Aorta (tissue), 5 donors: ENCODE measurements at regions not wholly inside any gene's neighbourhood (a gene's known extent, or its start where the extent isn't known, plus 50 kb on each side); places are given as distances from the start of the nearest gene placed in this dataset.

Experiments
- ATAC-seq: fragments of 200-7000 bp; cut with Tn5 transposase; one replicate; pipeline ENCODE4 v1.9.1; 2022; ENCODE audit warnings: moderate library complexity; ENCODE audit not compliant: low FRiP score
- DNase-seq, 2 donors: peaks; one replicate each; pipeline ENCODE4 v3.0.0-alpha.2; 2020
- H3K27ac ChIP-seq, 2 donors: one replicate each; pipeline ENCODE4 v1.5.1; 2013; ENCODE audit warnings: low read length in 2 of 2, mild to moderate bottlenecking in 2 of 2, moderate library complexity in 2 of 2, control low read depth in 1 of 2, inconsistent platforms in 1 of 2, low read depth in 1 of 2
- H3K27me3 ChIP-seq, 2 donors: one replicate each; pipeline ENCODE4 v1.6.1; 2013; ENCODE audit warnings: control low read depth in 1 of 2, low read length in 1 of 2, mild to moderate bottlenecking in 1 of 2, moderate library complexity in 1 of 2; ENCODE audit not compliant: insufficient read depth in 2 of 2, control insufficient read depth in 1 of 2
- H3K36me3 ChIP-seq, 2 donors: one replicate each; pipeline ENCODE4 v1.6.1; 2013; ENCODE audit warnings: control low read depth in 1 of 2, low read length in 1 of 2, mild to moderate bottlenecking in 1 of 2; ENCODE audit not compliant: insufficient read depth in 2 of 2, control insufficient read depth in 1 of 2
- H3K4me1 ChIP-seq, 2 donors: one replicate each; pipeline ENCODE4 v1.6.1; 2013; ENCODE audit warnings: low read length in 2 of 2, control low read depth in 1 of 2, mild to moderate bottlenecking in 1 of 2, moderate library complexity in 1 of 2; ENCODE audit not compliant: insufficient read depth in 2 of 2, control insufficient read depth in 1 of 2
- H3K4me3 ChIP-seq, 2 donors: one replicate each; pipeline ENCODE4 v1.5.1; 2013; ENCODE audit warnings: low read length in 2 of 2, control low read depth in 1 of 2, mild to moderate bottlenecking in 1 of 2
- H3K9me3 ChIP-seq: one replicate; pipeline ENCODE4 v1.6.1; 2013; ENCODE audit warnings: mild to moderate bottlenecking, low read length; ENCODE audit not compliant: control insufficient read depth
- WGBS, 2 donors: extraction: QIAGEN DNeasy Blood & Tissue Kit; methylation state at CpG; one replicate each; pipeline ENCODE4 v1.1.7; 2013; 5-methylcytosine and 5-hydroxymethylcytosine counted together
- intact Hi-C, 2 donors: fragments of 100-400 bp; cut with DNase I; formaldehyde crosslinking; loops; one replicate each; pipeline versions ENCODE4 v1.14.2 to v1.15.0; 2022
- donor health status: healthy with polysubstance abuse.
- donor health status: Bipolar disorder and iron deficiency.
- donor health status: DM: no; HTN: no; CAD: no.
- donor health status: DM: no; HTN: no; CAD: no.
- donor health status: DM: yes; HTN: yes; CAD: no.

DNA sequence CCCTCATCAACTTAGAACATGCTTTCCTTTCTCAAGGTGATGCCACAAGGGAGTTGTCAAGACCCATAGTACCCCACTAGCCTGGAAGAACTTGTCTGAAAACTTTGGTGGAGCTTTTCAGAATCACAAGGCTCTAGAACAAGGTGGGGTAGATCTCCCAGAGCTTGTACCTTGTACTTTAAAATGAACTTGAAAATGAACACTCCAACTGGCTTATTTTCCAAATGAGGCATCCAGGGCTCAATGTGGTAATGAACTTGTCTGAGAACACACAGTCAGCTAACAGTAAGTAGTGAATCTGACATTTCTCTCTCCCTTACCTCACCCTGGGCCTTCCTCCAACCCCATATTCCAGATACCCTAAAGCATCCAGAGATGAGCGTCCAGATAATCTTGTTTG is 81.8 kb upstream of the THBS1 start:
- intact Hi-C loops = loop anchor here in 1 of 2 donors (5.0 kb wide), 1 partner anchor 78 kb away; no protein-coding TSS in a partner anchor
- 83 to 90% methylated on average over 1 of the region's 1 CpG for WGBS, 2 donors
- no peak overlapping the region for H3K4me3 ChIP-seq
- H3K9me3 ChIP-seq = peaks cover 1% of the 10 kb centered on the region
- no peaks in the 10 kb centered on the region for H3K36me3 ChIP-seq
- DNase-seq = no peak
- no peaks in the 10 kb centered on the region for H3K27me3 ChIP-seq
- H3K27ac ChIP-seq = no peak overlapping the region
- no peak for ATAC-seq
- H3K4me1 ChIP-seq = no peaks in the 10 kb centered on the region

DNA sequence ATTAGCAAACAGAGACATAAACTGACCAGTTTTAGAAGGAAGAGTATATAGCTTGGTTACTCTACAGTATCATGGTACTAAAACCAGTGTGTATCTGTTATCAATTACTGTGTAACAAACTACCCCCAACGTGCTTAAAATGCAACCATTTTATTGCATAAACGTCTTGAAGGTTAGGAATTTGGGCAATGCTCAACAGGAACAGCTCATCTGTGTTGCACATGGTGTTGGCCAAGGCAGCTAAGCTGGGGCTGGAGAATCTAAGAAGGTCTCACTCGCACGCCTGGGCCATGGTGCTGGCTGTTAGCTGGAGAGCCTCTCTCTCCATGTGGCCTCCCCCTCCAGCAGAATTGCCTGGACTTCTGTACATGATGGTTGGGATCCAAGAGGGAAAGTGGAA is 81.2 kb upstream of the THBS1 start:
- H3K27ac ChIP-seq = no peak overlapping the region
- ATAC-seq (no peak), DNase-seq (no peak)
- H3K9me3 ChIP-seq = peaks cover 1% of the 10 kb centered on the region
- 81 to 86% methylated on average over 4 of the region's 4 CpGs for WGBS, 2 donors
- H3K36me3 ChIP-seq = no peaks in the 10 kb centered on the region
- H3K4me3 ChIP-seq = no peak overlapping the region
- H3K27me3 ChIP-seq = no peaks in the 10 kb centered on the region
- H3K4me1 ChIP-seq = no peaks in the 10 kb centered on the region
- intact Hi-C loops = loop anchor here in 1 of 2 donors (5.0 kb wide), 1 partner anchor 78 kb away; no protein-coding TSS in a partner anchor

DNA sequence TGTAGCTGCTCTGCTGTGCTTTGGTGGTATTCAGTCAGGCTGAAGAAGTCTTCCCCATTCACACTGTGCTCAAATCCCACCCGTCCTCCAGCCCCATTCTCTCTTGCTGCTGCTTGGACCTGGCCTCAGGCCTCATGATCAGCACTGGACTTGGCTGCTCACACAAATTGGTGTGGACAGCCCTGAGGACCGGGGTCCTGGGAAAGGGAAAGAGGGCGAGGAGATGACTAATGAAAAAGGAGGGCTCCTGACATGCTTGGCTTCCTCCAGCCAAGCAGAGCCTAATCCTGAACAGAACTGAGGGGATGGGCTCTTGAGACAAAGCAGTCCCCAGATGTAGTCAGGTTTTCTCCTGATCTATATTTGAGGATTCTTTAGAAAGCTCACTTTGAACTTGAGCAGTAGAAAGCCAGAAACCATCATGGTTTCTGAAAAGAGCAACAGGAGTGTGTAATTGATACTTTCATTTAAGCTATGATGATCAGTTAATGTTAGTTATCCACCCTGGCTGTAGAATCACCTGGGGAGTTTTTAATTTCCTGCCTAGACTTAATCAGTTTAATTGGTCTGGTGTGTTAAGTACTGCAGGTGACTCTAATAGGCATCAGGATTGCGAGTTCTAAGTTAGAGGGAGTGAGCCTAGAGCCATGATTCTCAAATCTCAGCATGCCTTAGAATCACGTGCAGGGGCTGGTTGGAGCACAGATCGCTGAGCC is 79.4 kb upstream of the THBS1 start:
- H3K4me1 ChIP-seq = no peaks in the 10 kb centered on the region
- WGBS, 2 donors = 89 to 92% methylated on average over 6 of the region's 6 CpGs

DNA sequence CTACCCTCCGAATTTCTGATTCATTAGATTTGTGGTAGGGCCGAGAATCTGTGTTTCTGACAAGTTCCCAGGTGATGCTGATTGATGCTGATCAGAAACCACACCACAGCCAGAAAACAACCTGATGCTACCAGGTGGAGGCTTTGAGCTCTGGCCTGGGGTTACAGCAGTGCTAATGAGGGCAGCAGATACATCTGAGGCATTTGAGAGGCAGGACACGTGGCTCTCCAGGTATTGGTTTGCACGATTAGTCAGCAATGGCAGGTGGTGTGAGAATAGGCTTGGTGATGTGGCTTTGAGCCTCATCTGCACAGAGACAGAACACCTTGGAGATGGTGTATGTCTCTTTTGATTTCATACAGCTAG is 78.8 kb upstream of the THBS1 start:
- DNase-seq (no peak), ATAC-seq (no peak)
- H3K9me3 ChIP-seq = peaks cover 1% of the 10 kb centered on the region
- intact Hi-C loops = no loop called here
- no peaks in the 10 kb centered on the region for H3K4me1 ChIP-seq
- no peak overlapping the region for H3K27ac ChIP-seq
- WGBS, 2 donors = 87 to 90% methylated on average over 4 of the region's 4 CpGs
- no peaks in the 10 kb centered on the region for H3K27me3 ChIP-seq
- H3K36me3 ChIP-seq = no peaks in the 10 kb centered on the region
- no peak overlapping the region for H3K4me3 ChIP-seq

More for the DNA sequence above, 79.4 kb upstream of the THBS1 start:
- ATAC-seq (no peak), DNase-seq (no peak)
- Histone ChIP-seq H3K27ac (no peak overlapping the region), H3K36me3 (no peaks in the 10 kb centered on the region), H3K4me3 (no peak overlapping the region), H3K9me3 (peaks cover 1% of the 10 kb centered on the region), H3K27me3 (no peaks in the 10 kb centered on the region)
- intact Hi-C loops = no loop called here

DNA sequence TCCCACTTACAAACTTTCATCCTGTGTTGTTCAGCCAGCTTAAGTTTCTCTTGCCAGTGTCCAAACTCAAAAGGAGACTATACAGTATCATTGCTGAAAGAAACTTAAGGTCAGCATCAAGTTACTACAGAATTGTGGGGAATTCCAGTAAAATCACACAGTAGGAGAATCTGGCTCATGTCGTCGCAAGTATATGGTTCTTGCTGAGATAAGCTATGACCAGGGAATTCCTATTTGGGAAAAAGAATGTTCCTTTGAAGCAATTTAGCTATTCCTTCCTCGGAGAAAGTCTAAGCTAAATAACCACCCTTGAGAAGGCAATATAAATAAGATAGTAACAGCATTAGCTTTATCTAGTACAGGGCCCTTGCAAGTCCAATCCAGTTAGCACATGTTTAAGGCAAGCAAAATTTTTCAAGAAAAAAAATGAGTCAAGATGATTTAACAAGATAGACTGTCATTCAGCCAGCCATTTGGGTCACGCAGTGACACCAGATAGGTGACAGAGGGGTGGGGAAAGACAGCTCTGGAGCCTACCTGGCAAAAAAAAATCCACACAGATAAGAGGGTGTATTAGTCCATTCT is 78.2 kb upstream of the THBS1 start:
- no peak overlapping the region for H3K27ac ChIP-seq
- WGBS, 2 donors = 40 to 49% methylated on average over 4 of the region's 4 CpGs
- DNase-seq = no peak
- H3K4me3 ChIP-seq = no peak overlapping the region
- intact Hi-C loops = no loop called here
- H3K4me1 ChIP-seq = no peaks in the 10 kb centered on the region
- peaks cover 1% of the 10 kb centered on the region for H3K9me3 ChIP-seq
- H3K36me3 ChIP-seq = no peaks in the 10 kb centered on the region
- no peaks in the 10 kb centered on the region for H3K27me3 ChIP-seq
- no peak for ATAC-seq

DNA sequence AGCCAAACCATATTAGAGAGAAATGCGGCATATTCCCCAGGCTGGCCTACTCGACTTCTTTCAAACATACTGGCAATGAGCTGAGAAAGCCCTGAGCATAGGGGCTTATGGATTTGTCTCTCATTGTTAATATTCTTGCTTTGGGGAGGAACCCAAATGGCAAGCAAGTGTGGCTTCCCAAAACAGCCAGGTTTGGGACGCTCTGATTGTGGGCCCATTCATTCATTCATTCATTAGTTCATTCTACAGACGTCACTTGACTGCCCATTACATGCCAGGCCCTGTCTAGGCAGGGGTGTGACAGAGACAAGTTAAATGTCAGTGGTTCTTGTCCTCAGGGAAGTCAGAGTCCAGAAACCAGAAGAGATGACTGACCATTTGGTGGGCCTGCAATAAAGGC is 77.4 kb upstream of the THBS1 start:
- DNase-seq (no peak), ATAC-seq (no peak)
- Histone ChIP-seq H3K27ac (no peak overlapping the region), H3K27me3 (no peaks in the 10 kb centered on the region), H3K4me3 (no peak overlapping the region), H3K9me3 (peaks cover 1% of the 10 kb centered on the region), H3K36me3 (no peaks in the 10 kb centered on the region), H3K4me1 (no peaks in the 10 kb centered on the region)
- intact Hi-C loops = no loop called here
- WGBS, 2 donors = 97 to 99% methylated on average over 4 of the region's 4 CpGs

DNA sequence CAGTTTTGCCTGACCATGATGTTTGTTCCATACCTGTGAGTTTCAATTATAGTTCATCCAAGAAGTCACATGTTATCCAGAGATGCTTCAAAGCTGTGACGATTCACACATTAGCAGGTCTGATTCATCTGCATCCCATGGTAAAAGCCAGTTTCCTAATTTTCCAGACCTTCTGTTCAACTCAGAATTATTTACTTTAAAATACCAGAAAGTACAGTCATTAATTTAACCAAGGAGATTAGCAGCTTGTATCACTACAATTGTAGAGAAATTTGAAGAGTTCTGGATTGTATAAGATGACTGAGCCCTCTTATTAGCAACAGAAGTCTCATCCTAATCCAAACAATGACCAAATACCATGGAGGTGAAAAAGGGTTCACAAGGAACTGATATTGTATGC is 76.1 kb upstream of the THBS1 start:
- no peak overlapping the region for H3K4me3 ChIP-seq
- intact Hi-C loops = no loop called here
- 68 to 78% methylated on average over 1 of the region's 1 CpG for WGBS, 2 donors
- H3K36me3 ChIP-seq = no peaks in the 10 kb centered on the region
- ATAC-seq = no peak
- H3K9me3 ChIP-seq = peaks cover 1% of the 10 kb centered on the region
- H3K27ac ChIP-seq = no peak overlapping the region
- no peak for DNase-seq
- no peaks in the 10 kb centered on the region for H3K4me1 ChIP-seq
- H3K27me3 ChIP-seq = no peaks in the 10 kb centered on the region

DNA sequence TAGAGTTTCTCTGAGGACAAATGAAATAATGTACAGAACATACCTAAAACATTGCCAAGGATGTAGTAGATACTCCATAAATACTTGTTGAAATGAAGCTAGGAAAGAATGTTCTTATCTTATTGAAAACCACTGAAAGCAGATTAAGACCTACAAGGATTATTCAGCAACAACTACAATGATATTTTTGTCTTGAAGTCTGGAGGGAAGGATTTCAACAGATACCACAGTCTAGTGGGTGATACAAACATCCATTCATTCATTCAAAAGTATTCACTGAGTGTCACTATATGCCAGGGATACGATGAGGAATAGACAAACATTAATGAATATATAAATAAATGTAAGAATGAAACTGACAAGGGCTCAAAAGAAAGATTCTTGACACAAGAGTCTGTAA is 74.7 kb upstream of the THBS1 start:
- Histone ChIP-seq H3K27me3 (no peaks in the 10 kb centered on the region), H3K4me1 (no peaks in the 10 kb centered on the region), H3K27ac (no peak overlapping the region), H3K4me3 (no peak overlapping the region), H3K36me3 (no peaks in the 10 kb centered on the region), H3K9me3 (peaks cover 1% of the 10 kb centered on the region)
- 59 to 70% methylated on average over 1 of the region's 1 CpG for WGBS, 2 donors
- intact Hi-C loops = no loop called here
- DNase-seq = no peak
- no peak for ATAC-seq

DNA sequence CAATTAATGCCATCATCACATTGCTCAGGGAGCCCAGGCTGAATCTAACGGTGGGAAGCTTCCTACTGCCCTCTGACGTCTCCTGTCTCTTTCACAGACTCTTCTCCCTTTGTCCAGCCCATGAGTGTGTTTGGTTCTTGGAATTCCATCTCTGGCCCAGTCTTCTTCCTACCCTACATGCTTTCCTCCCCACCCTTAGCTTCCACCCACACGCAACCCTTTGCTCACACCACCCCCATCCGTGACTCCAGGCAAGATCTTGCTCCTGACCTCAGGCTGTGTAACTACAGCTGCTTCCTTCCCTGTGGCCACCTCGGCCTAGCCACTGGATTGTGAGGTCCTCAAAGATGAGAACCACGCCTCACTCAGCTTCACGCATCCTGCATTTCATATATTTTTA is 72.3 kb upstream of the THBS1 start:
- H3K9me3 ChIP-seq = peaks cover 2% of the 10 kb centered on the region
- DNase-seq (no peak), ATAC-seq (no peak)
- H3K27me3 ChIP-seq = no peaks in the 10 kb centered on the region
- H3K36me3 ChIP-seq = no peaks in the 10 kb centered on the region
- H3K4me3 ChIP-seq = no peak overlapping the region
- WGBS, 2 donors = 86 to 87% methylated on average over 7 of the region's 7 CpGs
- no peak overlapping the region for H3K27ac ChIP-seq
- no peaks in the 10 kb centered on the region for H3K4me1 ChIP-seq
- intact Hi-C loops = no loop called here
